ENCODE measurements at regions not wholly inside any gene's neighbourhood (a gene's known extent, or its start where the extent isn't known, plus 50 kb on each side); places are given as distances from the start of the nearest gene placed in this dataset.

DNA sequence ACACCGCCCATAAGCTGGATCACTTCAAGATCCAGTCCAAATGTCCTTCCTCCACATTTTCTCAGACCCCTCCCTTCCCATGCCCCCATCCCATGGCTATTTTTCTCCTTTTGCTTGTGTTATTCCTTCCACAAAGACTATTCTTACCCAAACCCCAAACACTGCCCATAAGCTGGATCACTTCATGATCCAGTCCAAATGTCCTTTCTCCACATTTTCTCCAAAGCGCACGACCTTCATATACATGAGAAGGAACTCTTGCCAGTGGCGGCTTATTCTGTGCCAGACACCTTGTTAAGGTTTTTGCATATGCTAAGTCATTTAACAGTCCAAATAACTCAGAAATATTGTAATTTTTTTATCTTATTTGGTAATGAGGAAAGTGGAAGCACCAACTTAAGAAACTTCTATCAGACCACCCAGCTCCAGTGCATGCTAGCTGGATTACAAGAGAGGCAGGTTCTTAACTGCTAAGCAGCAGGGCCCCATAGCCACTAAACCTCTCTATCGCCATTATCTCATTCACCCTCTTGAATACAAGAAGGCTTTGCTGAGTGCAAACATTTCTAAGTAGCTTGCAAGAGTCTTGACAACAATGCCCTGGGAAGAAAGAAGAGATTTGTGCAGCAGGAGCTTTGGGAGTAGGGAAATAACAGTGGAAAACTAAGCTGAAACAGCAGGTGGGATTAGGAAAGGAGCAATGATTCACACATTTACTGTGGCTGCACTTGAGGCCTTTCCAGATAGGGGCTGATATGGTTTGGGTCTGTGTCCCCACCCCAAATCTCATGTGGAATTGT lies 428.2 kb upstream of the MAF start:
- no peaks in the 10 kb centered on the region for H3K79me2 ChIP-seq (ENCODE audit: insufficient read depth, low read length)
- H3K9me3 ChIP-seq (ENCODE audit: insufficient read depth, low read length) = no peaks in the 10 kb centered on the region
- H4K20me1 ChIP-seq (ENCODE audit: low read depth, low read length) = no peaks in the 10 kb centered on the region
- no peaks in the 10 kb centered on the region for H3K36me3 ChIP-seq (ENCODE audit: low read length)
- no peak overlapping the region for H3K9ac ChIP-seq (ENCODE audit: low read length)
- H3K4me2 ChIP-seq (ENCODE audit: low read depth, low read length, poor library complexity, severe bottlenecking) = no peak overlapping the region
- no peaks in the 10 kb centered on the region for H3F3A ChIP-seq (ENCODE audit: insufficient read depth)
- no peak overlapping the region for H3K27ac ChIP-seq (ENCODE audit: low read depth, low read length)
- no peak overlapping the region for H2AFZ ChIP-seq (ENCODE audit: low read depth, low read length, severe bottlenecking)
- no peak overlapping the region for H3K4me3 ChIP-seq (ENCODE audit: insufficient read depth, low read length, poor library complexity, severe bottlenecking)
- H3K9me2 ChIP-seq (replicated peaks; ENCODE audit: insufficient read depth, low read length) = no peaks in the 10 kb centered on the region
- H3K27me3 ChIP-seq (ENCODE audit: low read length) = no peaks in the 10 kb centered on the region
- TF ChIP-seq EZH2phosphoT487 (conservative IDR thresholded peaks at IDR 0.05; ENCODE audit: low read length) (no peak), CTCF (IDR thresholded peaks at IDR 0.05; ENCODE audit: insufficient read depth, low read length, poor library complexity, severe bottlenecking) (no peak)

GRCh38 chr16:80027007-80027965 lies 426.7 kb upstream of the MAF start:
- Histone ChIP-seq H3K9me2 (replicated peaks; ENCODE audit: insufficient read depth, low read length) (no peaks in the 10 kb centered on the region), H3K9me3 (ENCODE audit: insufficient read depth, low read length) (no peaks in the 10 kb centered on the region), H3K36me3 (ENCODE audit: low read length) (no peaks in the 10 kb centered on the region), H3K27me3 (ENCODE audit: low read length) (no peaks in the 10 kb centered on the region), H2AFZ (ENCODE audit: low read depth, low read length, severe bottlenecking) (no peak overlapping the region), H4K20me1 (ENCODE audit: low read depth, low read length) (no peaks in the 10 kb centered on the region), H3K79me2 (ENCODE audit: insufficient read depth, low read length) (no peaks in the 10 kb centered on the region), H3K9ac (ENCODE audit: low read length) (no peak overlapping the region), H3F3A (ENCODE audit: insufficient read depth) (no peaks in the 10 kb centered on the region), H3K4me3 (ENCODE audit: insufficient read depth, low read length, poor library complexity, severe bottlenecking) (no peak overlapping the region), H3K4me2 (ENCODE audit: low read depth, low read length, poor library complexity, severe bottlenecking) (no peak overlapping the region), H3K27ac (ENCODE audit: low read depth, low read length) (no peak overlapping the region)
- TF ChIP-seq EZH2phosphoT487 (conservative IDR thresholded peaks at IDR 0.05; ENCODE audit: low read length) = no peak
- no peak for TF ChIP-seq CTCF (IDR thresholded peaks at IDR 0.05; ENCODE audit: insufficient read depth, low read length, poor library complexity, severe bottlenecking)

- Histone ChIP-seq H3K4me2 (ENCODE audit: low read depth, low read length, poor library complexity, severe bottlenecking) (no peak overlapping the region), H3F3A (ENCODE audit: insufficient read depth) (no peaks in the 10 kb centered on the region), H4K20me1 (ENCODE audit: low read depth, low read length) (no peaks in the 10 kb centered on the region), H3K9me2 (replicated peaks; ENCODE audit: insufficient read depth, low read length) (no peaks in the 10 kb centered on the region), H3K9ac (ENCODE audit: low read length) (no peak overlapping the region), H3K27ac (ENCODE audit: low read depth, low read length) (no peak overlapping the region), H3K79me2 (ENCODE audit: insufficient read depth, low read length) (no peaks in the 10 kb centered on the region), H3K27me3 (ENCODE audit: low read length) (no peaks in the 10 kb centered on the region), H3K9me3 (ENCODE audit: insufficient read depth, low read length) (no peaks in the 10 kb centered on the region), H3K4me3 (ENCODE audit: insufficient read depth, low read length, poor library complexity, severe bottlenecking) (no peak overlapping the region), H3K36me3 (ENCODE audit: low read length) (no peaks in the 10 kb centered on the region), H2AFZ (ENCODE audit: low read depth, low read length, severe bottlenecking) (no peak overlapping the region)
- TF ChIP-seq EZH2phosphoT487 (conservative IDR thresholded peaks at IDR 0.05; ENCODE audit: low read length) (no peak), CTCF (IDR thresholded peaks at IDR 0.05; ENCODE audit: insufficient read depth, low read length, poor library complexity, severe bottlenecking) (no peak)
Observed at GRCh38 chr16:80025236-80025635, 424.7 kb upstream of the MAF start.

Data from SU-DHL-6 (cell line).